WTC11 (cell line): ENCODE measurements at regions not wholly inside any gene's neighbourhood (a gene's known extent, or its start where the extent isn't known, plus 50 kb on each side); places are given as distances from the start of the nearest gene placed in this dataset.
"Not testable (repeated sequence)": the region's sequence is repeated elsewhere in the genome, so short reads cannot be mapped to it uniquely, and the experiment has no call there.

Experiments used
- ATAC-seq: fragments of 200-7000 bp; cut with Tn5 transposase; 2 replicates; pipeline ENCODE4 v1.10.0; 2021; ENCODE audit warnings: mild to moderate bottlenecking, moderate library complexity
- CTCF ChIA-PET: fragments of 300-600 bp; sonication (Branson Sonifier 250); formaldehyde crosslinking; loops from one replicate; lab custom pipeline; 2021; ENCODE audit warnings: antibody characterized with exemption; lab: Charles Lee
- POLR2A ChIA-PET: fragments of 350-600 bp; sonication (Branson Sonifier 250); formaldehyde crosslinking; loops from one replicate; lab custom pipeline; 2021; ENCODE audit warnings: antibody characterized with exemption; lab: Charles Lee
- DNase-seq: peaks from one replicate; pipeline ENCODE4 v3.0.0; 2021; ENCODE audit warnings: low spot score
- H3K27ac Mint-ChIP-seq: 2 replicates; pipeline ENCODE4 v1.8.0; 2021; ENCODE audit warnings: mixed read lengths
- H3K27me3 Mint-ChIP-seq: 2 replicates; pipeline ENCODE4 v1.8.0; 2021; ENCODE audit warnings: low read depth, mild to moderate bottlenecking, moderate library complexity, mixed read lengths
- H3K36me3 Mint-ChIP-seq: 2 replicates; pipeline ENCODE4 v1.8.0; 2021; ENCODE audit warnings: mixed read lengths
- H3K4me1 Mint-ChIP-seq: 2 replicates; pipeline ENCODE4 v1.8.0; 2022; ENCODE audit warnings: mixed read lengths
- H3K4me3 Mint-ChIP-seq: 2 replicates; pipeline ENCODE4 v1.8.0; 2021; ENCODE audit warnings: mild to moderate bottlenecking, moderate library complexity, mixed read lengths
- H3K9me3 Mint-ChIP-seq: 2 replicates; pipeline ENCODE4 v1.8.0; 2021; ENCODE audit warnings: mixed read lengths
- AFF4 ChIP-seq: sonication (generic); formaldehyde crosslinking; IDR thresholded peaks from 2 replicates; pipeline ENCODE4 v1.8.1; 2023; ENCODE audit warnings: mild to moderate bottlenecking, missing genetic modification reagents, borderline replicate concordance
- CDX4 ChIP-seq: fragments of 250-450 bp; sonication (Bioruptor Pico); IDR thresholded peaks from 2 replicates; pipeline ENCODE4 v1.9.0; 2021; ENCODE audit warnings: moderate library complexity, mild to moderate bottlenecking, inconsistent platforms, borderline replicate concordance
- ELF4 ChIP-seq: sonication (generic); formaldehyde crosslinking; IDR thresholded peaks from 2 replicates; pipeline ENCODE4 v1.8.1; 2022; ENCODE audit warnings: low read depth, mild to moderate bottlenecking, moderate library complexity, missing genetic modification reagents
- ESRRA ChIP-seq: sonication (generic); formaldehyde crosslinking; IDR thresholded peaks from 2 replicates; pipeline ENCODE4 v1.8.1; 2022; ENCODE audit warnings: mild to moderate bottlenecking, missing genetic modification reagents, borderline replicate concordance
- ETV6 ChIP-seq: sonication (generic); formaldehyde crosslinking; IDR thresholded peaks from 2 replicates; pipeline ENCODE4 v1.8.1; 2022; ENCODE audit warnings: mild to moderate bottlenecking, missing genetic modification reagents
- FOXJ3 ChIP-seq: sonication (generic); formaldehyde crosslinking; IDR thresholded peaks from 2 replicates; pipeline ENCODE4 v1.9.0; 2021; ENCODE audit warnings: missing genetic modification reagents, mild to moderate bottlenecking, borderline replicate concordance
- FOXK1 ChIP-seq: sonication (generic); formaldehyde crosslinking; IDR thresholded peaks from 2 replicates; pipeline ENCODE4 v1.8.0; 2022; ENCODE audit warnings: mild to moderate bottlenecking, moderate library complexity, missing genetic modification reagents
- GABPB1 ChIP-seq: sonication (generic); formaldehyde crosslinking; IDR thresholded peaks from 2 replicates; pipeline ENCODE4 v1.8.1; 2023; ENCODE audit warnings: mild to moderate bottlenecking, missing genetic modification reagents
- ZMAT4 ChIP-seq: fragments of 250-450 bp; sonication (Bioruptor Pico); IDR thresholded peaks from 2 replicates; pipeline ENCODE4 v1.9.0; 2021; ENCODE audit warnings: mild to moderate bottlenecking
- ZNF416 ChIP-seq: fragments of 250-450 bp; sonication (Bioruptor Pico); IDR thresholded peaks from 2 replicates; pipeline ENCODE4 v1.9.0; 2021; ENCODE audit warnings: mild to moderate bottlenecking, inconsistent platforms
- ZNF512 ChIP-seq: sonication (generic); formaldehyde crosslinking; IDR thresholded peaks from 2 replicates; pipeline ENCODE4 v1.8.1; 2022; ENCODE audit warnings: missing genetic modification reagents, borderline replicate concordance

GRCh38 chr14:48285217-48285616, 609.8 kb upstream of the MDGA2 start:
- H3K36me3 Mint-ChIP-seq = peaks cover 62% of the 10 kb centered on the region
- POLR2A ChIA-PET = not testable (repeated sequence)

GRCh38 chr14:48275301-48275700, 599.9 kb upstream of the MDGA2 start:
- Mint-ChIP-seq H3K36me3 (0 out of 2 replicates have a peak, but pooled peaks cover 7% of the 10 kb centered on the region), H3K27me3 (no peaks in the 10 kb centered on the region; the same call in 1 of the 2 replicates), H3K9me3 (peaks cover 36% of the 10 kb centered on the region), H3K27ac (no peak overlapping the region), H3K4me1 (peaks cover 60% of the 10 kb centered on the region), H3K4me3 (no peak overlapping the region)
- no peak for ATAC-seq
- ChIA-PET POLR2A (no interaction called here), CTCF (no interaction called here)
- no peak for DNase-seq
- TF ChIP-seq CDX4 (CRISPR knock-in tag) (no peak), ETV6 (CRISPR knock-in tag) (no peak), ELF4 (CRISPR knock-in tag) (no peak), ESRRA (CRISPR knock-in tag) (no peak)
- TF ChIP-seq, all 79 proteins: peak for 0

More at GRCh38 chr14:48285217-48285616, 609.8 kb upstream of the MDGA2 start:
- DNase-seq, H3K4me3 Mint-ChIP-seq, H3K27ac Mint-ChIP-seq, H3K4me1 Mint-ChIP-seq, ATAC-seq, CTCF ChIA-PET, H3K27me3 Mint-ChIP-seq: not testable (repeated sequence)
- peaks cover 61% of the 10 kb centered on the region for H3K9me3 Mint-ChIP-seq

GRCh38 chr14:48274826-48275225, 599.4 kb upstream of the MDGA2 start:
- Mint-ChIP-seq H3K4me3 (no peak overlapping the region), H3K9me3 (peaks cover 34% of the 10 kb centered on the region), H3K36me3 (0 out of 2 replicates have a peak, but pooled peaks cover 4% of the 10 kb centered on the region), H3K4me1 (peaks cover 65% of the 10 kb centered on the region), H3K27me3 (no peaks in the 10 kb centered on the region; the same call in 1 of the 2 replicates), H3K27ac (no peak overlapping the region)
- ChIA-PET POLR2A (no interaction called here), CTCF (no interaction called here)
- ATAC-seq (no peak), DNase-seq (no peak)
- TF ChIP-seq ZNF416 = no peak
- TF ChIP-seq FOXK1 = no peak
- no peak for TF ChIP-seq ZMAT4
- no peak for TF ChIP-seq AFF4 (CRISPR knock-in tag)
- no peak for TF ChIP-seq ZNF512 (CRISPR knock-in tag)
- no peak for TF ChIP-seq FOXJ3 (CRISPR knock-in tag)
- TF ChIP-seq GABPB1 (CRISPR knock-in tag) = no peak

- H3K27ac Mint-ChIP-seq = peak overlapping the region; percentile 40
- peak overlapping the region; percentile 66; the same call in 1 of the 2 replicates for H3K4me3 Mint-ChIP-seq
- CTCF ChIA-PET, H3K9me3 Mint-ChIP-seq, DNase-seq, H3K27me3 Mint-ChIP-seq, H3K36me3 Mint-ChIP-seq, POLR2A ChIA-PET, ATAC-seq: not testable (repeated sequence)
- peaks cover 40% of the 10 kb centered on the region for H3K4me1 Mint-ChIP-seq
These were observed 592.5 kb upstream of the MDGA2 start for GRCh38 chr14:48267926-48268325.

GRCh38 chr14:48266201-48266600, 590.8 kb upstream of the MDGA2 start:
- ATAC-seq, DNase-seq, CTCF ChIA-PET, H3K9me3 Mint-ChIP-seq, POLR2A ChIA-PET, H3K27me3 Mint-ChIP-seq: not testable (repeated sequence)
- Mint-ChIP-seq H3K4me1 (peaks cover 44% of the 10 kb centered on the region), H3K4me3 (peak overlapping the region; percentile 66; the same call in 1 of the 2 replicates), H3K27ac (peak overlapping the region; percentile 40), H3K36me3 (peaks cover 12% of the 10 kb centered on the region)
